SK-N-SH (cell line): ENCODE measurements at regions not wholly inside any gene's neighbourhood (a gene's known extent, or its start where the extent isn't known, plus 50 kb on each side); places are given as distances from the start of the nearest gene placed in this dataset.
"Not testable (repeated sequence)": the region's sequence is repeated elsewhere in the genome, so short reads cannot be mapped to it uniquely, and the experiment has no call there.

Experiments used
- CTCF ChIA-PET: fragments of 300-600, 350-600 bp; formaldehyde crosslinking; extraction: SDS; loops from one replicate; lab custom pipeline; 2021; lab: Yijun Ruan, JAX
- POLR2A ChIA-PET: fragments of 350-600 bp; sonication (Branson Sonifier 250); formaldehyde crosslinking; extraction: SDS; loops from one replicate; lab custom pipeline; 2020; ENCODE audit warnings: antibody characterized with exemption, inconsistent platforms; lab: Yijun Ruan, JAX
- DNase-seq: peaks from one replicate; pipeline ENCODE4 v3.0.0; 2012
- H2AFZ ChIP-seq: fragments of 200-600 bp; sonication (generic); 2 replicates; pipeline ENCODE4 v1.8.1; 2016; ENCODE audit warnings: antibody characterized with exemption, mild to moderate bottlenecking, low read depth
- H3F3A ChIP-seq: fragments of 200-600 bp; sonication (generic); replicated peaks from 2 replicates; pipeline ENCODE3; 2016; ENCODE audit warnings: antibody characterized with exemption, mild to moderate bottlenecking; ENCODE audit not compliant: insufficient read depth
- H3K27ac ChIP-seq, 2 experiments: fragments of 200-500 bp in 1 of 2; fragments of 200-600 bp in 1 of 2; sonication (Bioruptor generic) in 1 of 2; sonication (generic), shearing (Covaris generic) in 1 of 2; 2 replicates each; pipeline versions ENCODE4 v1.5.1 to v1.6.1; 2014 to 2016; ENCODE audit warnings: low read depth in 2 of 2, inconsistent platforms in 1 of 2, low read length in 1 of 2, mild to moderate bottlenecking in 1 of 2, mixed read lengths in 1 of 2
- H3K27me3 ChIP-seq: fragments of 200-600 bp; sonication (generic), shearing (Covaris generic); 2 replicates; pipeline ENCODE4 v1.6.1; 2016; ENCODE audit warnings: mixed run types; ENCODE audit not compliant: insufficient read depth
- H3K36me3 ChIP-seq, 2 experiments: fragments of 200-500 bp in 1 of 2; fragments of 200-600 bp in 1 of 2; sonication (Bioruptor generic) in 1 of 2; sonication (generic) in 1 of 2; replicated peaks in 1 of 2; 2 replicates each; pipeline versions ENCODE3 to v1.5.1; 2014 to 2016; ENCODE audit warnings: low read length in 1 of 2, mild to moderate bottlenecking in 1 of 2; ENCODE audit not compliant: insufficient read depth in 2 of 2, control insufficient read depth in 1 of 2
- H3K4me1 ChIP-seq, 2 experiments: fragments of 200-500 bp in 1 of 2; fragments of 200-600 bp in 1 of 2; sonication (Bioruptor generic) in 1 of 2; sonication (generic), shearing (Covaris generic) in 1 of 2; 2 replicates each; pipeline versions ENCODE4 v1.5.1 to v1.6.1; 2014 to 2016; ENCODE audit warnings: low read depth in 1 of 2, low read length in 1 of 2, mixed run types in 1 of 2; ENCODE audit not compliant: insufficient read depth in 2 of 2, control insufficient read depth in 1 of 2
- H3K4me2 ChIP-seq: fragments of 200-600 bp; sonication (generic), shearing (Covaris generic); 2 replicates; pipeline ENCODE4 v1.6.1; 2017; ENCODE audit warnings: mixed run types
- H3K4me3 ChIP-seq, 2 experiments: fragments of 200-500 bp in 1 of 2; fragments of 200-600 bp in 1 of 2; sonication (Bioruptor generic) in 1 of 2; sonication (generic), shearing (Covaris generic) in 1 of 2; 2 replicates each; pipeline versions ENCODE4 v1.5.1 to v1.8.1; 2014 to 2016; ENCODE audit warnings: low read depth in 2 of 2, inconsistent platforms in 1 of 2, low read length in 1 of 2, mild to moderate bottlenecking in 1 of 2, mixed read lengths in 1 of 2, moderate library complexity in 1 of 2
- H3K79me2 ChIP-seq: fragments of 200-600 bp; sonication (generic); 2 replicates; pipeline ENCODE4 v1.8.1; 2017; ENCODE audit warnings: mild to moderate bottlenecking; ENCODE audit not compliant: insufficient read depth
- H3K9ac ChIP-seq: fragments of 200-600 bp; sonication (generic); 2 replicates; pipeline ENCODE4 v1.6.1; 2017; ENCODE audit warnings: mixed run types
- H3K9me2 ChIP-seq: fragments of 200-600 bp; sonication (generic); 2 replicates; pipeline ENCODE4 v1.6.1; 2017; ENCODE audit warnings: mixed run types
- H3K9me3 ChIP-seq: fragments of 200-600 bp; sonication (generic); 2 replicates; pipeline ENCODE4 v1.6.1; 2017; ENCODE audit warnings: mixed run types, mild to moderate bottlenecking, moderate library complexity
- H4K20me1 ChIP-seq: fragments of 200-600 bp; sonication (generic); 2 replicates; pipeline ENCODE4 v1.6.1; 2017; ENCODE audit warnings: mild to moderate bottlenecking, mixed run types; ENCODE audit not compliant: insufficient read depth
- CHD2 ChIP-seq: fragments of 150-350 bp; IDR thresholded peaks from 2 replicates; pipeline ENCODE4 v1.6.1; 2018; ENCODE audit warnings: low read length; ENCODE audit not compliant: partially characterized antibody
- ELF1 ChIP-seq: IDR thresholded peaks from 2 replicates; pipeline ENCODE4 v1.4.0; 2012
- FOSL2 ChIP-seq: IDR thresholded peaks from 2 replicates; pipeline ENCODE4 v1.4.0; 2012; ENCODE audit warnings: low read depth, mild to moderate bottlenecking, moderate library complexity, borderline replicate concordance
- GABPA ChIP-seq: IDR thresholded peaks from 2 replicates; pipeline ENCODE4 v1.4.0; 2012; ENCODE audit warnings: low read depth, mild to moderate bottlenecking
- IRF3 ChIP-seq: fragments of 150-350 bp; IDR thresholded peaks from 2 replicates; pipeline ENCODE4 v1.6.1; 2016; ENCODE audit warnings: mild to moderate bottlenecking, low read depth, low read length
- JUND ChIP-seq: IDR thresholded peaks from 2 replicates; pipeline ENCODE4 v1.4.0; 2012
- PBX3 ChIP-seq: IDR thresholded peaks from 2 replicates; pipeline ENCODE4; 2012
- RCOR1 ChIP-seq: fragments of 150-350 bp; IDR thresholded peaks from 2 replicates; pipeline ENCODE4 v1.6.1; 2017; ENCODE audit warnings: antibody characterized with exemption, low read length
- RXRA ChIP-seq: IDR thresholded peaks from 2 replicates; pipeline ENCODE4 v1.4.0; 2012; ENCODE audit warnings: low read depth, mild to moderate bottlenecking, borderline replicate concordance
- SMC3 ChIP-seq: IDR thresholded peaks from 2 replicates; pipeline ENCODE4 v1.6.1; 2012; ENCODE audit warnings: low read depth, low read length, improper control_type of control experiment
- TCF12 ChIP-seq: IDR thresholded peaks from 2 replicates; pipeline ENCODE4 v1.4.0; 2012
- WGBS: methylation state at CpG from one replicate; pipeline ENCODE4 v1.1.6; 2017; ENCODE audit warnings: low lambda C conversion rate; 5-methylcytosine and 5-hydroxymethylcytosine counted together

- no peak overlapping the region for H3K9ac ChIP-seq
- no peaks in the 10 kb centered on the region for H3K9me3 ChIP-seq
- no peaks in the 10 kb centered on the region for H4K20me1 ChIP-seq
- peak; percentile 34; the same call in 1 of the 2 replicates for TF ChIP-seq TCF12
- no peak for TF ChIP-seq ELF1
- TF ChIP-seq RCOR1 = no peak
- no peak for DNase-seq
- H3K27me3 ChIP-seq = no peaks in the 10 kb centered on the region
- H3K79me2 ChIP-seq = no peaks in the 10 kb centered on the region
- no peaks in the 10 kb centered on the region for H3K36me3 ChIP-seq
- H3K4me1 ChIP-seq = peaks cover 21 to 24% of the 10 kb centered on the region in 2 experiments; a peak in 3 of 4 replicates
- no peak overlapping the region for H3K4me3 ChIP-seq
- CTCF ChIA-PET = interaction anchor here (0.6 to 13.1 kb wide), 16 partner anchors 10 to 567 kb away, joined by 3 to 299 read pairs (median 7); partner anchors contain the start of gene ZFP36L2
- WGBS = 77% methylated on average over 3 of the region's 3 CpGs
- H3K9me2 ChIP-seq = no peaks in the 10 kb centered on the region
- no peak overlapping the region for H3K4me2 ChIP-seq
- no peak overlapping the region for H3K27ac ChIP-seq
- H3F3A ChIP-seq = peaks cover 25% of the 10 kb centered on the region
- POLR2A ChIA-PET = interaction anchor here (1.2 kb wide), 1 partner anchor 246 kb away, joined by 6 read pairs; no protein-coding TSS in a partner anchor
- no peak overlapping the region for H2AFZ ChIP-seq
Observed at GRCh38 chr2:42973726-42974125, 181.3 kb upstream of the HAAO start.

- CTCF ChIA-PET = interaction anchor here (0.6 to 13.1 kb wide), 6 partner anchors 27 to 568 kb away, joined by 3 to 299 read pairs (median 50); partner anchors contain the start of gene ZFP36L2
- not testable (repeated sequence) for H3K79me2 ChIP-seq, H3K36me3 ChIP-seq, H4K20me1 ChIP-seq, H3K9me3 ChIP-seq, DNase-seq, H3K27me3 ChIP-seq, H3K9me2 ChIP-seq, H3K4me3 ChIP-seq, H2AFZ ChIP-seq, H3K4me2 ChIP-seq, H3K9ac ChIP-seq
- POLR2A ChIA-PET = interaction anchor here (1.2 kb wide), 1 partner anchor 247 kb away, joined by 6 read pairs; no protein-coding TSS in a partner anchor
- Histone ChIP-seq H3K27ac (peak overlapping the region in 1 of 2 experiments; percentile 34; a peak in 1 of 4 replicates), H3F3A (peaks cover 31% of the 10 kb centered on the region), H3K4me1 (peaks cover 28 to 31% of the 10 kb centered on the region in 2 experiments; a peak in 3 of 4 replicates)
- WGBS = 96% methylated on average over 11 of the region's 11 CpGs
Observed at GRCh38 chr2:42972933-42973516, 180.6 kb upstream of the HAAO start.

GRCh38 chr2:42971947-42972736 lies 179.8 kb upstream of the HAAO start:
- H3K4me3 ChIP-seq = no peak overlapping the region
- WGBS = 74% methylated on average over 7 of the region's 7 CpGs
- no peaks in the 10 kb centered on the region for H3K9me3 ChIP-seq
- H3K79me2 ChIP-seq = no peaks in the 10 kb centered on the region
- H3K4me2 ChIP-seq = no peak overlapping the region
- CTCF ChIA-PET = interaction anchor here (1.5 to 13.1 kb wide), 5 partner anchors 18 to 250 kb away, joined by 3 to 299 read pairs (median 29); partner anchors contain the start of gene ZFP36L2
- H3F3A ChIP-seq = peaks cover 35% of the 10 kb centered on the region
- no peak for DNase-seq
- no peak overlapping the region for H2AFZ ChIP-seq
- H3K27me3 ChIP-seq = no peaks in the 10 kb centered on the region
- H3K9ac ChIP-seq = no peak overlapping the region
- H3K27ac ChIP-seq = peak overlapping the region in 1 of 2 experiments; percentile 34; a peak in 2 of 4 replicates
- no peaks in the 10 kb centered on the region for H3K36me3 ChIP-seq
- no peaks in the 10 kb centered on the region for H4K20me1 ChIP-seq
- POLR2A ChIA-PET = no interaction called here
- no peaks in the 10 kb centered on the region for H3K9me2 ChIP-seq
- peaks cover 35 to 40% of the 10 kb centered on the region in 2 experiments; a peak in 3 of 4 replicates for H3K4me1 ChIP-seq
- TF ChIP-seq PBX3 = 0 out of 2 replicates have a peak, but pooled peaks have one; percentile 21
- TF ChIP-seq IRF3 = no peak
- TF ChIP-seq JUND = no peak
- no peak for TF ChIP-seq CHD2
- no peak for TF ChIP-seq RCOR1
- no peak for TF ChIP-seq GABPA
- no peak; the same call in 1 of the 2 replicates for TF ChIP-seq FOSL2
- TF ChIP-seq RXRA = no peak
- TF ChIP-seq SMC3 = no peak
